ENCODE measurements at regions not wholly inside any gene's neighbourhood (a gene's known extent, or its start where the extent isn't known, plus 50 kb on each side); places are given as distances from the start of the nearest gene placed in this dataset.
A peak's percentile ranks its signal among the peaks of the same experiment; 100 is the strongest.

- in situ Hi-C loops (cut with MboI; ENCODE audit: low pct_unique_long_range_greater_than_20kb, low sequenced_read_pairs): no loop called here
- DNase-seq: no peak
Observed at GRCh38 chr21:24096651-24097050, 1510.6 kb downstream of the MRPL39 start.

DNA sequence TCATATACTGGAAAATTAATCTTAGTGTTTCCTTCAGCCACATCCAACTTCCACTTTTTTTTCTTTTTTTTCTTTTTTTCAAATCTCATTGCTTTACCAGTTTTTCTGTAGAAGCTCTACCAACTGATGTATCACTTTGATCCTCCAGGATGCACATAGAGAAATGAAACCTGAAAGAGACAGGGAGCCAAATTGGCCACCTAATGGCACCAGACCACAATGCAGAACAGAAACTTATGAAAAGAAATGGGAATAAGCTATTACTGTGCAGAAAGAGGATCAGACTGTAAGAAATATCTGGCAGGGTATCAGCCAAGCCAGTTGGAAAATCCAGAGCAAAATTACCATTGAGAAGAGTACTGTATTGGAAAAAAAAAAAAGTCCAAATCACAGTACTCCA, 1514.2 kb downstream of the MRPL39 start:
- in situ Hi-C loops (cut with MboI; ENCODE audit: low pct_unique_long_range_greater_than_20kb, low sequenced_read_pairs): no loop called here

DNA sequence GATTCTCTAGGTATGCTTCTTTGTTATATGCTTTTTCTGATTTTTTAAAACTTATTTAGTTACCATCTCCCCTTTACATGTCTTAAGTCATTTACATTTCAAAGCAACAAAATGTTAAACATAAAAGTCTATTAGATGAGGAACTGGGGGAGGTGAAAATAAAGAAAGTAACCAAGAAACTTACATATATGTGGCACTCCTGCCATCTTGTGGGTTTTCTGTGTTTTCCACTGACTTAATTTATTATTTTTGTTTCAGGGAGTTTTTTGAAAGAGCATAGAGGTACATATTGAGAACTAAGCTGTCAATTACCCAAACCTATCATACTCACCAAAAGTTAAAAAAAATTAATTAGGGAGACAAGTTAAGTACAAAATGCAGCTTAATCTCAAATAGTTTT, 1531.1 kb downstream of the MRPL39 start:
- peak; percentile 7 for DNase-seq
- in situ Hi-C loops (cut with MboI; ENCODE audit: low pct_unique_long_range_greater_than_20kb, low sequenced_read_pairs): no loop called here

More for the DNA sequence above, 1514.2 kb downstream of the MRPL39 start:
- DNase-seq: no peak

GRCh38 chr21:24055696-24056095, 1551.6 kb downstream of the MRPL39 start:
- in situ Hi-C loops (cut with MboI; ENCODE audit: low pct_unique_long_range_greater_than_20kb, low sequenced_read_pairs): no loop called here
- no peak for DNase-seq

GRCh38 chr21:24050231-24050630, 1557.0 kb downstream of the MRPL39 start:
- peak; percentile 11 for DNase-seq
- in situ Hi-C loops (cut with MboI; ENCODE audit: low pct_unique_long_range_greater_than_20kb, low sequenced_read_pairs): no loop called here

DNA sequence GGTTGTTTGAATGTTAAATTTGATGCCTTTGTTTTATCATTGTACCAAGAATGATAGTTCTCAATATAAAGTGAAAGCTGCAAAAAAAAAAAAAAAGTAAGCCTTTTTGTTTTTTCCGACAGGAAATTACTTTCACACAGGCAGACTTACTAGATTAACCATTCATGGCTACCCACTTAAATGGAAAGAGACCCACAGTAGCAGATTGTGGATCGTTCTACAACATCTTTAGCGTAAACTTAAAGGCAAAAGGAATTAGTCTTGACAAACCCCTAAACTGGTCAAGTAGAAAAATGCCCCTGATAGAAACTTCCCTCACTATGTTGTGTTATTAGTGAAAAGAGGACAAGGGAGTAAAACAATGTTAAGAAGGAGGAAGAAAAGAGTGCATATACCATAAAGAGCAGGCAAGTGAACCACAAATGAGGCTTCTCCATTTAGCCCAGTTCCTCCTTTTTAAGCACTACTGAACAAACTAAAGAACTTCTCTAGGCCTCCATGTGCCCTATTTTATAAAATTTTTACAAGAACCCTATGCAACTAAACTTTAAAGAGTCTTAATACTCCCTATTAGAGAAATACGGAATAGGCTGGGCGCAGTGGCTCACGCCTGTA, 1560.3 kb downstream of the MRPL39 start:
- in situ Hi-C loops (cut with MboI; ENCODE audit: low pct_unique_long_range_greater_than_20kb, low sequenced_read_pairs): no loop called here
- DNase-seq: peak; percentile 52

GRCh38 chr21:24045775-24046215, 1561.5 kb downstream of the MRPL39 start:
- DNase-seq: peak; percentile 48
- in situ Hi-C loops (cut with MboI; ENCODE audit: low pct_unique_long_range_greater_than_20kb, low sequenced_read_pairs): no loop called here

GRCh38 chr21:24045373-24045772, 1561.9 kb downstream of the MRPL39 start:
- DNase-seq: no peak

DNA sequence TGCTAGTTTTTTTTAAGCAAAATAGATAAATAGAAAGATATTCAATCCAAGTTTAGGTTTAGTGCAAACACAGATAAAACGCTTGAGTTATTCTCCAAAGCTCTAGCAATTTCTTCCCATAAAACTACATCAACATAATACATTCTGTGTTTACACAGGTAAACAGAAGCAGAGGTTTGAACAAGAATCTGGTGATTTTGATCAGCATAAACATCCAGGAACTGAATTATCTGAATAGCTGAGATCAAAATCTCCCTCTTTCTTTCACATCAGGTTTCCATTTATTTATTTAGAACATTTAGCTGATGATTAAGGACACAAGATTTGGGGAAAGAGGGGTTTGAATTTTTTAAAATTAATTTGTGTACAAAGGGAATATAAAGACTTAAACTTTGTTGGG, 1564.6 kb downstream of the MRPL39 start:
- no peak for DNase-seq
- in situ Hi-C loops (cut with MboI; ENCODE audit: low pct_unique_long_range_greater_than_20kb, low sequenced_read_pairs): no loop called here

More at GRCh38 chr21:24045373-24045772, 1561.9 kb downstream of the MRPL39 start:
- in situ Hi-C loops (cut with MboI; ENCODE audit: low pct_unique_long_range_greater_than_20kb, low sequenced_read_pairs): no loop called here

DNA sequence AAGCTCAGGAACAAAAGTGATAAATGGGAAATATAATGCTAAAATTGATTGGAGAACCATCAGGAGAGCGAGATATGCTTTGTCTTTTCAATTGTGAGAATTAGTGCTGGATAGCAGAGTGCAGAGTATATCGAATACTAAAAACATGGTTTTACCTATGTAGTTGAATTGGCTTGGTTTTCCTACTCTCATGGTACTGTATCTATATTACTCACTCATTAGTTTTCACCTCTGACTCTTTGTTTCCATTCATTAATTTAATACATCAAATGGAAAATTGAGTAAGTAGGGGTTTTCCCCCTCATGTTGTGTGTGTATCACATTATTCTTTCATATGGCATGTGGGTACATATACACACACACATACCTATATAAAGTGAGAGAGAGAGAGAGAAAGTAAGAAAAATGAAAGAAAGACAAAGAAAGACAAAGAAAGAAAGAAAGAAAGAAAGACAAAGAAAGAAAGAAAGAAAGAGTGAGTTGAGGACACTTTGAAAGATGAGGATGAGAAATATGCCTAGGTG, 1574.5 kb downstream of the MRPL39 start:
- no peak for DNase-seq
- in situ Hi-C loops (cut with MboI; ENCODE audit: low pct_unique_long_range_greater_than_20kb, low sequenced_read_pairs): no loop called here

DNA sequence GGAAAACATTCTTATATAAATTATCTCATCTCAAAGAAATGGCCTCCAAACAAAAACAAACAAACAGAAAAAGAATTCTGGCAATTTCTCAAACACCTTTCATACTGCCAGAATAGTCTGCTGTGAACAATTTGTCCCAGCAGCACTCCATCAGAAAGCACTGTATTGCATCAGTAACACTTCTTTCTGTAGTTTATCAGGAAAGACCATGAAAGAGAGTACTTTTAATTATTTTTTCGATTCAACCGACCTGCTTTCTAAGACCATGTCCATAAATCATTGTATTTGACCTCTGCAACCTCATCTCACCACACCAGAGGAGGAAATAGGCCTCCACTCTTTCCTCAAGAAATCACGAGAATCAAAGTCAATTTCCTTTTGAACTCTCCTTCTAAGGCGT, 1579.9 kb downstream of the MRPL39 start:
- in situ Hi-C loops (cut with MboI; ENCODE audit: low pct_unique_long_range_greater_than_20kb, low sequenced_read_pairs): no loop called here

DNA sequence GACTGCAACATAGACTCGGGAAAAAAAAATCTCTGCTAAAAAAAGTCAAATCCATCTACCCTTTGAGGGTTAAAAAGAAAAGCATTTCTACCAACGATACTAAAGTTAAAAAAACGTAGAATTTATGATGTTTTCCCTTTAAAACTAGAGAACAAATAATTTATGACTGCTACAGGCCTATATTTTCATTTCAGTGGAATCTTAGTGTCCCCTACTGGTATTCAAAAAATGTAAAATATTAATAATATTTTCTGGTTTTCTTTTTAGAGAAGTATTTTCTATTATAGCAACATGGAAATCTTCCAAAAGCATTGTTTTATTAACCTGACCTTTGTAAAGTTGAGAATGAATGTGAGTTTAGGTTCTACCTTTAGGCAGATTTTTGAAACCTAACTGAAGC, 1582.2 kb downstream of the MRPL39 start:
- in situ Hi-C loops (cut with MboI; ENCODE audit: low pct_unique_long_range_greater_than_20kb, low sequenced_read_pairs): no loop called here
- DNase-seq: no peak

More for the DNA sequence above, 1579.9 kb downstream of the MRPL39 start:
- DNase-seq: no peak

DNA sequence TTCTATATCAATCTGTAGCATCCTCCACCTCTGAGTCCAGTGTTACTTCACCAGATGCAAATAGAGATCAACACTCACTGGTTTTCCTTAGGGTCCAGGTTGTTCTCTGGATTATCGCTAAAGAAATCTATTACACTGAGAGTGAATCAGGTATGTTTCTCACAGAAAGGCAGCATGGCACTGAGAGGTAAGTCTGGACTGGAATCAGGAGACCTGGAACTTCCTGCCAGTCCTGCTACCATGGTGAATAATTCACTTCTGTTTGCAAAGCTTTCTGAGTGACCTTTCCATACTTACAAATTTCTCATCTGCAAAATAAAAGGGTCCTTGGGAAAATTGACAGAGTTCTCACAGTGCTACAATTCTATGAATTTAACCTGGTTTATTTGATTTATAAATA, 1583.3 kb downstream of the MRPL39 start:
- DNase-seq: no peak
- in situ Hi-C loops (cut with MboI; ENCODE audit: low pct_unique_long_range_greater_than_20kb, low sequenced_read_pairs): no loop called here

- in situ Hi-C loops (cut with MboI; ENCODE audit: low pct_unique_long_range_greater_than_20kb, low sequenced_read_pairs): no loop called here
- DNase-seq: no peak
Observed at GRCh38 chr21:24023402-24023801, 1583.9 kb downstream of the MRPL39 start.

GRCh38 chr21:24014381-24014780, 1592.9 kb downstream of the MRPL39 start:
- in situ Hi-C loops (cut with MboI; ENCODE audit: low pct_unique_long_range_greater_than_20kb, low sequenced_read_pairs): no loop called here
- DNase-seq: no peak

DNA sequence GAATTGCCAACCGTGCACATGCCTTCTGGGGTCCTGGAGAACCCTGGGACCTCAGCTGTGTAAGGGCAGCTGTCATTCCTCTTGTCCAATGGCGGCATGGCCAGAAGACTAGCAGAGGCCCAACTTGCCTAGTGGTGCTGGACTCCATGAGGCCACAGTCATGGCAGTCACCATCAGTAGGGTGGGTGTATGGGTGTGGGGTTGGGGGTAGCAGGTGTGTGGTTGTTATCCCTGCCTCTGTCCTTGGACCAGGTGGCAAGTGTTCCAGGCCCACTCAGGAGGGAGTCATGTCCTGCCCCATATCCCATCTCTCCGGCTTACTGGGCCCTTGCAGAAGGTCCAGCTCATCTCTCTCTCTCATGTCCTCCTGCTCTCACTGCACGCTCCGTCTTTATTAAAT, 1596.2 kb downstream of the MRPL39 start:
- in situ Hi-C loops (cut with MboI; ENCODE audit: low pct_unique_long_range_greater_than_20kb, low sequenced_read_pairs): no loop called here
- no peak for DNase-seq

DNA sequence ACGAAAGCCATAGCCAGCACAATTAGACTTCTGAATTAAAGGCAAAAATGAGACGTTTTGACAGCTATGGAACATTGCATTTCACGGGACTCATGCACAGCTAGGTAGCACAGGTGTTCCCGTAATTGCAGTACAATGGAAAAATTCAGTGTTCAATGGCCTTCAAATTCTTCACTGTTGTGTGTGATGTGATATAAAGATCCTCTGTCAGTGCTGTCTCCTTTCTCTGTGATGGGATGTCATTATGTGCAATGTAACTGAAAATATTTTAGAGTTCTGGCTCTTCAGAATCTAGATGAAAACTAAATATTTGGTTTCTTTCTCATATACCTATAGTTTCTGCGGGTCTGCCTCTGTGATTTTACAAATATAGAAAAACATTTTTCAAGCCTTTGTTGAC, 1599.7 kb downstream of the MRPL39 start:
- in situ Hi-C loops (cut with MboI; ENCODE audit: low pct_unique_long_range_greater_than_20kb, low sequenced_read_pairs): no loop called here
- DNase-seq: no peak

DNA sequence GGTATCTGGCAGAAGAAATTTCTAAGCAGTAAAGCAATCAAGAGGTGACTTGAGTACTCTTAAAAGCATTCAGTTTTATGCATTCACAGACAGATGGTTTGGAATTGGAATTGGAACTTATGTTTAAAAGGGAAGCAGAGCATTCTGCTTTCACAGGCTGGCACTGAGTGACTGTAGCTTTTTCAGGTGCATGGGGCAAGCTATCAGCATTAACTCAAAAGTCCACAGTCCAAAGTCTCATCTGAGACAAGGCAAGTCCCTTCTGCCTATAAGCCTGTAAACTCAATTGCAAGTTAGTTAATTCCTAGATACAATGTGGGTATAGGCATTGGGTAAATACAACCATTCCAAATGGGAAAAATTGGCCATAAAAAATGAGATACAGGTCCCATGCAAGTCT, 1620.3 kb downstream of the MRPL39 start:
- DNase-seq: no peak
- in situ Hi-C loops (cut with MboI; ENCODE audit: low pct_unique_long_range_greater_than_20kb, low sequenced_read_pairs): no loop called here

- no peak for DNase-seq
- in situ Hi-C loops (cut with MboI; ENCODE audit: low pct_unique_long_range_greater_than_20kb, low sequenced_read_pairs): no loop called here
Observed at GRCh38 chr21:23986214-23986613, 1621.1 kb downstream of the MRPL39 start.

- in situ Hi-C loops (cut with MboI; ENCODE audit: low pct_unique_long_range_greater_than_20kb, low sequenced_read_pairs): no loop called here
- DNase-seq: no peak
Observed at GRCh38 chr21:23982546-23982945, 1624.7 kb downstream of the MRPL39 start.

GRCh38 chr21:23977971-23978370, 1629.3 kb downstream of the MRPL39 start:
- peak; percentile 73 for DNase-seq
- in situ Hi-C loops (cut with MboI; ENCODE audit: low pct_unique_long_range_greater_than_20kb, low sequenced_read_pairs): no loop called here

All from KBM-7 (cell line).